GM03348 (cell line): ENCODE measurements at regions not wholly inside any gene's neighbourhood (a gene's known extent, or its start where the extent isn't known, plus 50 kb on each side); places are given as distances from the start of the nearest gene placed in this dataset.
"Not testable (repeated sequence)": the region's sequence is repeated elsewhere in the genome, so short reads cannot be mapped to it uniquely, and the experiment has no call there.

Experiments used
- DNase-seq: peaks from one replicate; pipeline ENCODE4 v3.0.0; 2012; ENCODE audit warnings: low spot score

DNA sequence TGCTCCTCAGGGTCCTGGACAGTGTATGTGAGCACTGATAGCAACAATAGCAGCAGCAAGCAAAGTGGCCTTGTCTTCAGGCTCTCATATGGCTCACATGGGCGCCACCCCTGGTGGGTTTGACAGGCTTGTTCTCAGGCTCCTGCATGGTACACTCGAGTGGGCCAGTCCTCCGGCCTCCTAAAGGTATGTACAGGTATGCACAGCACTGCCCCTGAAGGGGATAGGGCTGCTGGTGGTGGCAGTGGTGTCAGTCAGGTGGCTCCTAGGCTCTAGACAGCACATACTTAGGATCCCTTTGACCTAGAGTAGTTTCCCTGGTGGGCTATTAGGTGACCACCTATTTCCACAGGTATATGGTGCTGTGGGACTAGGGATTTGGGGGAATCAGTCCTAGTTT, 79.8 kb downstream of the LGALS9B start:
- DNase-seq: not testable (repeated sequence)

DNA sequence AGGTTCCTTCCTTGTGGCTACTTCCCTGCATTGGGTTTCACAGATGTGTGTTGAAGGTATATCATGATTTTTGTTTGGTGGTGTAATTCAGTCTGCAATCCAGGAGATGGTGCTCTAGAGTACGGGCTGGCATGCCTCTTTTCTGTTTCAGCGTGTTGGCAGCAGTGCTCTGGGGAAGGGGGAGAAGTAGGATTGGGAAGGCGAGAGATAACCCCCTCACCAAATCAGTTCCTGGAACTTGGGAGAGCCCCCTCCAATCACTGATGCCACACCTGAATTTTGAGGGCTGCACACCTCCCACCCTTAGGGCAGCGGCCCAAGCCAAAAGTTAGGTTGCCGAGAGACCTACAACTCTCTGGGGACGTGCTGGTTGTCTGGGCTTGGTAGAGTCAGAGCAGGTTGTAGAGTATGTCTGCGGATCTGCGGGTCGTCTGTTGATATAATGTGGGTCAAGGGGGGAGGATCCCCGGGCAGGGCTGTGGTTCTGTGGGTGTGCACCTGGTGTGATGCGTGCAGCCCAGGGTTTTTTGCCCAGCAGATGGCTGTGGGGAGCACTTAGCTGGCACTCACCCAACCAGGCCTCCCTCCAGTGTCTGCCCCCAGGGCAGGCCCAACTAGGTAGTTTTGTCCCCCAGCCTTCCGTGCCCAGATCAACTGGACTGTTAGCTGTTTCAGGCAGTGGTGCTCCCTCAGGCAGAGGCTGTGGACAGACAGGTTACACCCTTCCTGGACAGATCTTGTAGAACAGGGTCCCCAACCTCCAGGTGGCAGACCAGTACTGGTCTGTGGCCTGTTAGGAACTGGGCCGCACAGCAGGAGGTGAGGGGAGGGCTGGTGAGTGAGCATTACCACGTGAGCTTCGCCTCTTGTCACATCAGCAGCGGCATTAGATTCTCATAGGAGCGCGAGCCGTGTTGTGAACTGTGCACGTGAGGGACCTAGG, 85.7 kb downstream of the LGALS9B start:
- peak; percentile 11 for DNase-seq

DNA sequence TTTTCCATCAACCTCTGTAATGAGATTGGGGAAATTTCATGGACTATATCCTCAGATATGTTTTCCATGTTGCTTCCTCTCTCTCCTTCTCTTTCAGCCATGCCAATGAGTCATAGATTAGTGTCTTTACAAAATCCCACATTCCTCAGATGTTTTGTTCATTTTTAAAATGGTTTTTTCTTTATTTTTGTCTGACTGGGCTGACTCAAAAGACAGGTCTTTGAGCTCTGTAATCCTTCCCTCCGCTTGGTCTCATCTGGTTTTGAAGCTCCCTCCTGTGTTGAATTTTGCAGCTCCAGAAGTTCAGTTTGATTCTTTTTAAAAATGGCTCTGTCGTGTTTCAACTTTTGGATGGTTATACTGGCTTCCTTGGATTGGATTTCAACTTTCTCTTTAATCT, 86.7 kb downstream of the LGALS9B start:
- not testable (repeated sequence) for DNase-seq

DNA sequence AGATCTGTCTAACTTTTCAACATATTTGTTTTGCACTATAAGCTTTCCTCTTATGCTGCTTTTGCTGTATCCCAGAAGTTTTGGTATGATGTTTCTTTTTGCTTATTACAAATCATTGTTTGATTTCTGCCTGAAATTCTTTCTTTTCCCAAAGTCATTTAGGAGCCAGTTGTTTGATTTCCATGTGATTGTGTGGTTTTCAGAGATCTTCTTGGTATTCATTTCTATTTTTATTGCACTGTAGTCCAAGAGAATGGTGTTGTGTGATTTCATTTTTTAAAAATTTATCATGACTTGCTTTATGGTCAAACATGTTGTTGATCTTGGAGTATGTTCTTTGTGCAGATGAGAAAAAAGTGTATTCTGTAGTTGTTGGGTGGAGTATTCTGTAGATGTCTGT, 88.1 kb downstream of the LGALS9B start:
- DNase-seq: not testable (repeated sequence)

DNA sequence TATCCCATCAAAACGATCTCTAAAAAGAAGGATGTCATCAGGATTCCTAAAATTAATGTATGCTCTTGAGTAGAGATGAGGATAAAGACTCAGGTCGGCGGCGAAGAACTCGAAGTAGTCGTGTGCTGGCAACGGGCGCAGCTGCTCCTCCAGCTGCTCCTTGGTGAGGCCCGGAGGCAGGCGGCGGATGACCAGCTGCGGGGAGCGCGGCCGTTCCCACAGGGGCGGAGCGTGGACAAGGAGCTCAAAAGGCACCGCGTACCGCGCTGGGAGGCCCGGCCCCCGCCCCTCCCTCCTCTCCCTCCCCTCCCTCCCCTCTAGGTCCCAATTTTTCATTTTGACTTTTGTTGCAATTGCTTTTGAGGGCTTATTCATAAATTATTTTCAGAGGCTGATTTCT, 90.7 kb downstream of the LGALS9B start:
- DNase-seq: not testable (repeated sequence)

DNA sequence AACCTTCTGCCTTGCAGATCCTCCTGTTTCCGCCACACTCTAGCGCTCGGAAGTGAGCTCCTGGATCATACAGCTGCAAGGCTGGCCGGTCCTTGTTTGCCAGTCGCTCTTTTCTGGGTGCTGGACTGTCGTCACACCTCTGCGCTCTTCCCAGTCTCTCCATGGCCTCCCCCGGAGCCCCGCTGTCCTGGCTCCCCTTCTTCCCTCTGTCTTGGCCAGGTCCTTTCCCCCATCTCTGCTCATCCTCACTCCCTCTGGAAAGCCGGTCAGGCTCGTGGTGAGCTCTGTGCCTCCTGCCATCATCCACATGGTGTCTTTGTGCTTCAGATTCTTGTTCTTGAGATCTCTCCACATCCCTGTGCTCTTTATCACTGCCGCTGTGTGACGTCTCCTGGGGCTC, 91.6 kb downstream of the LGALS9B start:
- not testable (repeated sequence) for DNase-seq
